HCT116 (cell line): ENCODE measurements at regions not wholly inside any gene's neighbourhood (a gene's known extent, or its start where the extent isn't known, plus 50 kb on each side); places are given as distances from the start of the nearest gene placed in this dataset.

Source experiments
- ATAC-seq: fragments of 200-7000 bp; cut with Tn5 transposase; 2 replicates; pipeline ENCODE4 v1.9.1; 2020; ENCODE audit warnings: mild to moderate bottlenecking, moderate library complexity
- BruUV-seq: library from RNA; stranded (reverse); fragments of 400-500 nt; replicated peaks from 2 replicates; lab custom pipeline; 2021; lab: Mats Ljungman, UMichigan
- CTCF ChIA-PET: fragments of 300-600 bp; sonication (Branson Sonifier 250); formaldehyde crosslinking; loops from one replicate; lab custom pipeline; 2021; ENCODE audit warnings: antibody characterized with exemption; lab: Charles Lee
- POLR2A ChIA-PET: fragments of 300-600, 350-600 bp; sonication (Branson Sonifier 250); formaldehyde crosslinking; loops from one replicate; lab custom pipeline; 2021; ENCODE audit warnings: antibody characterized with exemption; lab: Charles Lee
- RAD21 ChIA-PET, 2 experiments: fragments of 300-600 bp; sonication (Branson Sonifier 250); formaldehyde crosslinking; loops; one replicate each; lab custom pipeline; 2023; ENCODE audit warnings: low total read pairs in 2 of 2; ENCODE audit not compliant: uncharacterized antibody in 2 of 2, unreplicated experiment in 2 of 2, low non-redundant PET in 1 of 2; lab: Charles Lee
- DNase-seq: peaks from one replicate; pipeline ENCODE4 v3.0.0-alpha.2; 2010; ENCODE audit warnings: low read depth, low spot score
- H2AFZ ChIP-seq: fragments of 200-600 bp; shearing (Covaris generic), sonication (generic); 2 replicates; pipeline ENCODE4 v1.6.1; 2017; ENCODE audit warnings: low read depth, mixed run types, mixed read lengths, antibody characterized with exemption, low read length; ENCODE audit not compliant: poor library complexity, severe bottlenecking
- H3K27ac ChIP-seq: 2 replicates; pipeline ENCODE4 v1.5.1; 2012; ENCODE audit warnings: low read depth, low read length
- H3K27me3 ChIP-seq: fragments of 200-600 bp; sonication (generic); 2 replicates; pipeline ENCODE4 v1.6.1; 2016; ENCODE audit warnings: mixed run types, low read length, mixed read lengths; ENCODE audit not compliant: insufficient read depth
- H3K36me3 ChIP-seq, 2 experiments: fragments of 200-500 bp in 1 of 2; fragments of 200-600 bp in 1 of 2; sonication (Bioruptor generic) in 1 of 2; sonication (generic) in 1 of 2; 2 replicates each; pipeline versions ENCODE4 v1.5.1 to v1.6.1; 2014 to 2016; ENCODE audit warnings: low read length in 2 of 2, inconsistent platforms in 1 of 2, mixed read lengths in 1 of 2, mixed run types in 1 of 2; ENCODE audit not compliant: insufficient read depth in 2 of 2, control insufficient read depth in 1 of 2
- H3K4me1 ChIP-seq, 2 experiments: fragments of 200-600 bp in 1 of 2; sonication (generic) in 1 of 2; 2 replicates each; pipeline versions ENCODE4 v1.5.1 to v1.6.1; 2012 to 2017; ENCODE audit warnings: low read length in 2 of 2, inconsistent platforms in 1 of 2, mild to moderate bottlenecking in 1 of 2, mixed read lengths in 1 of 2, mixed run types in 1 of 2, moderate library complexity in 1 of 2; ENCODE audit not compliant: insufficient read depth in 2 of 2, control insufficient read depth in 1 of 2
- H3K4me2 ChIP-seq: fragments of 200-600 bp; sonication (generic); 2 replicates; pipeline ENCODE4 v1.6.1; 2017; ENCODE audit warnings: mixed run types, low read length, mixed read lengths
- H3K4me3 ChIP-seq, 2 experiments: fragments of 200-600 bp in 1 of 2; sonication (generic) in 1 of 2; replicated peaks in 1 of 2; 2 replicates each; pipeline ENCODE4 v1.5.1; 2011 to 2016; ENCODE audit warnings: low read length in 2 of 2, control low read depth in 1 of 2, low read depth in 1 of 2, mild to moderate bottlenecking in 1 of 2, mixed read lengths in 1 of 2, mixed run types in 1 of 2
- H3K79me2 ChIP-seq: fragments of 200-600 bp; sonication (generic); 2 replicates; pipeline ENCODE4 v1.6.1; 2017; ENCODE audit warnings: mild to moderate bottlenecking, mixed run types, low read length, moderate library complexity, mixed read lengths; ENCODE audit not compliant: insufficient read depth
- H3K9ac ChIP-seq: fragments of 200-600 bp; sonication (generic); 2 replicates; pipeline ENCODE4 v1.6.1; 2016; ENCODE audit warnings: low read length, mixed read lengths
- H3K9me2 ChIP-seq: fragments of 200-600 bp; sonication (generic), shearing (Covaris generic); 2 replicates; pipeline ENCODE4 v1.6.1; 2017; ENCODE audit warnings: mixed run types, mild to moderate bottlenecking, moderate library complexity; ENCODE audit not compliant: insufficient read depth
- H3K9me3 ChIP-seq, 2 experiments: fragments of 200-500 bp in 1 of 2; fragments of 200-600 bp in 1 of 2; sonication (Bioruptor generic) in 1 of 2; sonication (generic) in 1 of 2; 2 replicates each; pipeline ENCODE4 v1.6.1; 2014 to 2017; ENCODE audit warnings: low read length in 2 of 2, mixed read lengths in 2 of 2, inconsistent platforms in 1 of 2, low read depth in 1 of 2, mild to moderate bottlenecking in 1 of 2, mixed run types in 1 of 2, moderate library complexity in 1 of 2; ENCODE audit not compliant: control insufficient read depth in 1 of 2, insufficient read depth in 1 of 2
- H4K20me1 ChIP-seq: fragments of 200-600 bp; sonication (generic), shearing (Covaris generic); 2 replicates; pipeline ENCODE4 v1.6.1; 2017; ENCODE audit warnings: mixed run types, mild to moderate bottlenecking, moderate library complexity; ENCODE audit not compliant: insufficient read depth
- CBX3 ChIP-seq: IDR thresholded peaks from 2 replicates; pipeline ENCODE4 v1.6.1; 2012; ENCODE audit warnings: low read depth
- CEBPB ChIP-seq: IDR thresholded peaks from 2 replicates; pipeline ENCODE4 v1.6.1; 2012; ENCODE audit warnings: low read depth
- EZH2 ChIP-seq: fragments of 200-600 bp; sonication (generic); IDR thresholded peaks from 2 replicates; pipeline ENCODE4 v1.6.1; 2017; ENCODE audit warnings: antibody characterized with exemption, mixed run types
- POLR2A ChIP-seq: IDR thresholded peaks from 2 replicates; pipeline ENCODE4 v1.7.0; 2011; ENCODE audit warnings: borderline replicate concordance; ENCODE audit not compliant: insufficient read depth, insufficient read length; ENCODE audit errors: extremely low read depth
- POLR2AphosphoS5 ChIP-seq: IDR thresholded peaks from 2 replicates; pipeline ENCODE4 v1.6.1; 2011; ENCODE audit warnings: mild to moderate bottlenecking, low read depth, low read length, moderate library complexity
- SP1 ChIP-seq: IDR thresholded peaks from 2 replicates; pipeline ENCODE4 v1.6.1; 2012; ENCODE audit warnings: low read depth
- ZFX ChIP-seq: fragments of 450-650 bp; IDR thresholded peaks from 2 replicates; pipeline ENCODE4 v1.6.1; 2017
- ZNF274 ChIP-seq: fragments of 200-500 bp; sonication (Bioruptor generic); IDR thresholded peaks from 2 replicates; pipeline ENCODE4 v1.6.1; 2014; ENCODE audit warnings: mild to moderate bottlenecking, low read depth, low read length, inconsistent platforms
- intact Hi-C: fragments of 100-400 bp; cut with micrococcal nuclease; formaldehyde crosslinking; loops from 2 replicates; pipeline ENCODE4 v1.10.0; 2022
- TF ChIP-seq, protein P1 (sequence below): IDR thresholded peaks from 2 replicates; pipeline ENCODE4 v1.6.1; 2011; ENCODE audit warnings: mild to moderate bottlenecking, low read length, moderate library complexity; ENCODE audit not compliant: insufficient replicate concordance; ENCODE audit errors: extremely low read depth
- TF ChIP-seq, protein P2 (sequence below): IDR thresholded peaks from 2 replicates; pipeline ENCODE4 v1.6.1; 2012

DNA sequence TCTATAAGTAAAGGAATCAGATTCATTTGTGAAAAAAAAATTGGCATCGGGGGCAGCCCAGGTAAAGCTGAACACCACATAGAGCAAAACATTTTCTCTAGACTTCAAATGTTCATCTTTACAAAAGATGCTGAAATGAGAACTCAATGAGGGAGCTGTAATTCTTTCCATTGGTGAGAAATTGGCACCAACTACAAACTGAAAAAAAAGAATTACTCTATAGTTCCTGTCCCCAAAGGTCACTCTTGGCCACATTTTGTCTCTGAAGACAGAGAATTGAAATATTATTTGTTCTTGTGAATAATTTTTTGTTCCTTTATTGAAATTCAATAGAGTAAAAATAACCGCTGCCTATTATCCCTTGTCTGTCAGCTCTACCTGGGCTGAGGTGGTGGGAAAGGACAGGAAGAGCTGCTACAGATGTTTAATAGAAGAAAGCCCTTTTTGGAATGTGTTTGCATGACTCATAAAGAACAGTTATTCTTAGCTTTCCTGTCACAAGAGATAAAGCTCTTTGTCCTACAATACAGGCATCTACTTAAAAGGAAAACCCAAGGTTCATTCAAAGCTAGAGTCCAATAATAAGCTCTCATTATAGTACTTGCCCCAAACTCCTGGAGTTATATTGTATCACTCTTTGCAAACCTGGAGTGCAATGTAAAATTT is 380.1 kb upstream of the KITLG start (continued):
- TF ChIP-seq, protein P1, sequence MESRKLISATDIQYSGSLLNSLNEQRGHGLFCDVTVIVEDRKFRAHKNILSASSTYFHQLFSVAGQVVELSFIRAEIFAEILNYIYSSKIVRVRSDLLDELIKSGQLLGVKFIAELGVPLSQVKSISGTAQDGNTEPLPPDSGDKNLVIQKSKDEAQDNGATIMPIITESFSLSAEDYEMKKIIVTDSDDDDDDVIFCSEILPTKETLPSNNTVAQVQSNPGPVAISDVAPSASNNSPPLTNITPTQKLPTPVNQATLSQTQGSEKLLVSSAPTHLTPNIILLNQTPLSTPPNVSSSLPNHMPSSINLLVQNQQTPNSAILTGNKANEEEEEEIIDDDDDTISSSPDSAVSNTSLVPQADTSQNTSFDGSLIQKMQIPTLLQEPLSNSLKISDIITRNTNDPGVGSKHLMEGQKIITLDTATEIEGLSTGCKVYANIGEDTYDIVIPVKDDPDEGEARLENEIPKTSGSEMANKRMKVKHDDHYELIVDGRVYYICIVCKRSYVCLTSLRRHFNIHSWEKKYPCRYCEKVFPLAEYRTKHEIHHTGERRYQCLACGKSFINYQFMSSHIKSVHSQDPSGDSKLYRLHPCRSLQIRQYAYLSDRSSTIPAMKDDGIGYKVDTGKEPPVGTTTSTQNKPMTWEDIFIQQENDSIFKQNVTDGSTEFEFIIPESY, result peak; percentile 16
- TF ChIP-seq POLR2A, result no peak
- TF ChIP-seq POLR2AphosphoS5, result peak; percentile 80
- TF ChIP-seq ZNF274, result no peak
- no peak for TF ChIP-seq ZFX
- peak; percentile 82; the same call in 1 of the 2 replicates for TF ChIP-seq CEBPB

DNA sequence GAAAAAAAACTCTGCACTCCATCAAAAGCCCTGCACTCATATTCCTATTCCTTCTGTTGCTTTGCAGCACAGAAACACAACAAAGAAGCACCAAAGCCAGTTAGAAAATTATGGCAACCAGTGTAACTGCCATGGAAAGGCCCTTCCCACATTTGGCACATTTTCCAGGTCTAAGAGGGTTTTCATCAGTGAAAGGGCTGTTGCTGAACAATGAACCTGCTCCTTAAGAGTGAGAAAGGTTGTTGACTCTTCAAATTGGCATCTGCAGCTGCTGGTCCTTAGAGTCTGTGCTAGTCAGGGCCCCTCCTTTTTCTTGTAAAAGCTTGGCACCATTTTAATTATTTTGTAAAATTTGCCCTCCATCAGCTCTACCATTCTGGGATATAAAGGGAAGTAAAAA is 378.7 kb upstream of the KITLG start:
- ChIA-PET CTCF (interaction anchor here (1.1 kb wide), 1 partner anchor 11 kb away, joined by 4 read pairs; no protein-coding TSS in a partner anchor), RAD21 (no interaction called here), POLR2A (interaction anchor here (1.1 to 3.0 kb wide), 4 partner anchors 12 to 34 kb away, joined by 4 to 11 read pairs (median 6); no protein-coding TSS in a partner anchor)
- Histone ChIP-seq H3K79me2 (peaks cover 42% of the 10 kb centered on the region; the same call in 1 of the 2 replicates), H3K9me3 (no peaks in the 10 kb centered on the region), H3K4me1 (peaks cover 78 to 90% of the 10 kb centered on the region in 2 experiments), H3K27ac (peak overlapping the region; percentile 97), H3K36me3 (0 out of 4 replicates have a peak, but pooled peaks cover 0 to 10% of the 10 kb centered on the region in 2 experiments), H3K9ac (peak overlapping the region; percentile 40), H3K4me2 (peak overlapping the region; percentile 57), H3K4me3 (no peak overlapping the region), H2AFZ (no peak overlapping the region), H4K20me1 (no peaks in the 10 kb centered on the region), H3K9me2 (no peaks in the 10 kb centered on the region), H3K27me3 (no peaks in the 10 kb centered on the region)
- no peak for ATAC-seq
- no peak for DNase-seq
- TF ChIP-seq, protein P2, sequence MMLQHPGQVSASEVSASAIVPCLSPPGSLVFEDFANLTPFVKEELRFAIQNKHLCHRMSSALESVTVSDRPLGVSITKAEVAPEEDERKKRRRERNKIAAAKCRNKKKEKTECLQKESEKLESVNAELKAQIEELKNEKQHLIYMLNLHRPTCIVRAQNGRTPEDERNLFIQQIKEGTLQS, result no peak
- TF ChIP-seq POLR2A, result no peak
- TF ChIP-seq SP1, result no peak
- TF ChIP-seq EZH2, result no peak
- no peak for TF ChIP-seq CBX3
- TF ChIP-seq ZFX, result no peak
- BruUV-seq, result no TSS peak
- intact Hi-C loops, result no loop called here
